SK-N-SH (cell line): ENCODE measurements at regions not wholly inside any gene's neighbourhood (a gene's known extent, or its start where the extent isn't known, plus 50 kb on each side); places are given as distances from the start of the nearest gene placed in this dataset.

ENCODE experiments used
- CTCF ChIA-PET: fragments of 300-600, 350-600 bp; formaldehyde crosslinking; extraction: SDS; loops from one replicate; lab custom pipeline; 2021; lab: Yijun Ruan, JAX
- POLR2A ChIA-PET: fragments of 350-600 bp; sonication (Branson Sonifier 250); formaldehyde crosslinking; extraction: SDS; loops from one replicate; lab custom pipeline; 2020; ENCODE audit warnings: antibody characterized with exemption, inconsistent platforms; lab: Yijun Ruan, JAX
- DNase-seq: peaks from one replicate; pipeline ENCODE4 v3.0.0; 2012
- H2AFZ ChIP-seq: fragments of 200-600 bp; sonication (generic); 2 replicates; pipeline ENCODE4 v1.8.1; 2016; ENCODE audit warnings: antibody characterized with exemption, mild to moderate bottlenecking, low read depth
- H3F3A ChIP-seq: fragments of 200-600 bp; sonication (generic); replicated peaks from 2 replicates; pipeline ENCODE3; 2016; ENCODE audit warnings: antibody characterized with exemption, mild to moderate bottlenecking; ENCODE audit not compliant: insufficient read depth
- H3K27ac ChIP-seq, 2 experiments: fragments of 200-500 bp in 1 of 2; fragments of 200-600 bp in 1 of 2; sonication (Bioruptor generic) in 1 of 2; sonication (generic), shearing (Covaris generic) in 1 of 2; 2 replicates each; pipeline versions ENCODE4 v1.5.1 to v1.6.1; 2014 to 2016; ENCODE audit warnings: low read depth in 2 of 2, inconsistent platforms in 1 of 2, low read length in 1 of 2, mild to moderate bottlenecking in 1 of 2, mixed read lengths in 1 of 2
- H3K27me3 ChIP-seq: fragments of 200-600 bp; sonication (generic), shearing (Covaris generic); 2 replicates; pipeline ENCODE4 v1.6.1; 2016; ENCODE audit warnings: mixed run types; ENCODE audit not compliant: insufficient read depth
- H3K36me3 ChIP-seq, 2 experiments: fragments of 200-500 bp in 1 of 2; fragments of 200-600 bp in 1 of 2; sonication (Bioruptor generic) in 1 of 2; sonication (generic) in 1 of 2; replicated peaks in 1 of 2; 2 replicates each; pipeline versions ENCODE3 to v1.5.1; 2014 to 2016; ENCODE audit warnings: low read length in 1 of 2, mild to moderate bottlenecking in 1 of 2; ENCODE audit not compliant: insufficient read depth in 2 of 2, control insufficient read depth in 1 of 2
- H3K4me1 ChIP-seq, 2 experiments: fragments of 200-500 bp in 1 of 2; fragments of 200-600 bp in 1 of 2; sonication (Bioruptor generic) in 1 of 2; sonication (generic), shearing (Covaris generic) in 1 of 2; 2 replicates each; pipeline versions ENCODE4 v1.5.1 to v1.6.1; 2014 to 2016; ENCODE audit warnings: low read depth in 1 of 2, low read length in 1 of 2, mixed run types in 1 of 2; ENCODE audit not compliant: insufficient read depth in 2 of 2, control insufficient read depth in 1 of 2
- H3K4me2 ChIP-seq: fragments of 200-600 bp; sonication (generic), shearing (Covaris generic); 2 replicates; pipeline ENCODE4 v1.6.1; 2017; ENCODE audit warnings: mixed run types
- H3K4me3 ChIP-seq, 2 experiments: fragments of 200-500 bp in 1 of 2; fragments of 200-600 bp in 1 of 2; sonication (Bioruptor generic) in 1 of 2; sonication (generic), shearing (Covaris generic) in 1 of 2; 2 replicates each; pipeline versions ENCODE4 v1.5.1 to v1.8.1; 2014 to 2016; ENCODE audit warnings: low read depth in 2 of 2, inconsistent platforms in 1 of 2, low read length in 1 of 2, mild to moderate bottlenecking in 1 of 2, mixed read lengths in 1 of 2, moderate library complexity in 1 of 2
- H3K79me2 ChIP-seq: fragments of 200-600 bp; sonication (generic); 2 replicates; pipeline ENCODE4 v1.8.1; 2017; ENCODE audit warnings: mild to moderate bottlenecking; ENCODE audit not compliant: insufficient read depth
- H3K9ac ChIP-seq: fragments of 200-600 bp; sonication (generic); 2 replicates; pipeline ENCODE4 v1.6.1; 2017; ENCODE audit warnings: mixed run types
- H3K9me2 ChIP-seq: fragments of 200-600 bp; sonication (generic); 2 replicates; pipeline ENCODE4 v1.6.1; 2017; ENCODE audit warnings: mixed run types
- H3K9me3 ChIP-seq: fragments of 200-600 bp; sonication (generic); 2 replicates; pipeline ENCODE4 v1.6.1; 2017; ENCODE audit warnings: mixed run types, mild to moderate bottlenecking, moderate library complexity
- H4K20me1 ChIP-seq: fragments of 200-600 bp; sonication (generic); 2 replicates; pipeline ENCODE4 v1.6.1; 2017; ENCODE audit warnings: mild to moderate bottlenecking, mixed run types; ENCODE audit not compliant: insufficient read depth
- CTCF ChIP-seq: fragments of 200-600 bp; sonication (generic); IDR thresholded peaks from 2 replicates; pipeline ENCODE4 v1.6.1; 2017; ENCODE audit warnings: antibody characterized with exemption, mild to moderate bottlenecking, moderate library complexity
- ELF1 ChIP-seq: IDR thresholded peaks from 2 replicates; pipeline ENCODE4 v1.4.0; 2012
- EP300 ChIP-seq, 2 experiments: IDR thresholded peaks; 2 replicates each; pipeline versions ENCODE4 v1.4.0 to v1.6.1; 2012; ENCODE audit warnings: borderline replicate concordance in 1 of 2, low read depth in 1 of 2, low read length in 1 of 2
- EZH2phosphoT487 ChIP-seq: fragments of 200-600 bp; sonication (generic); IDR thresholded peaks from 2 replicates; pipeline ENCODE4 v1.6.1; 2017; ENCODE audit warnings: low read depth, mixed run types, mild to moderate bottlenecking, antibody characterized with exemption, moderate library complexity, borderline replicate concordance
- FOXJ3 ChIP-seq: sonication (generic); formaldehyde crosslinking; IDR thresholded peaks from 2 replicates; pipeline ENCODE4 v1.5.1; 2020; ENCODE audit warnings: mild to moderate bottlenecking, missing genetic modification reagents
- FOXM1 ChIP-seq: IDR thresholded peaks from 2 replicates; pipeline ENCODE4 v1.4.0; 2012; ENCODE audit warnings: low read depth, mild to moderate bottlenecking
- JUND ChIP-seq: IDR thresholded peaks from 2 replicates; pipeline ENCODE4 v1.4.0; 2012
- MAX ChIP-seq: IDR thresholded peaks from 2 replicates; pipeline ENCODE4 v1.4.0; 2012; ENCODE audit warnings: low read depth
- MEF2A ChIP-seq: IDR thresholded peaks from 2 replicates; pipeline ENCODE4 v1.4.0; 2012; ENCODE audit warnings: low read depth, borderline replicate concordance
- MXI1 ChIP-seq: IDR thresholded peaks from 2 replicates; pipeline ENCODE4 v1.6.1; 2012; ENCODE audit warnings: mild to moderate bottlenecking, low read depth, low read length, improper control_type of control experiment
- NFIC ChIP-seq: IDR thresholded peaks from 2 replicates; pipeline ENCODE4 v1.4.0; 2012; ENCODE audit warnings: borderline replicate concordance
- NRF1 ChIP-seq: IDR thresholded peaks from 2 replicates; pipeline ENCODE4 v1.6.1; 2012; ENCODE audit warnings: low read depth, mild to moderate bottlenecking, low read length
- PBX3 ChIP-seq: IDR thresholded peaks from 2 replicates; pipeline ENCODE4; 2012
- POLR2AphosphoS5 ChIP-seq: IDR thresholded peaks from 2 replicates; pipeline ENCODE4 v1.6.1; 2012; ENCODE audit warnings: low read depth, low read length
- RAD21 ChIP-seq: IDR thresholded peaks from 2 replicates; pipeline ENCODE4 v1.6.1; 2012; ENCODE audit warnings: mild to moderate bottlenecking, low read length
- RFX5 ChIP-seq: IDR thresholded peaks from 2 replicates; pipeline ENCODE4 v1.6.1; 2012; ENCODE audit warnings: mild to moderate bottlenecking, improper control_type of control experiment, low read length
- SIN3A ChIP-seq: IDR thresholded peaks from 2 replicates; pipeline ENCODE4 v1.6.1; 2012; ENCODE audit warnings: low read depth, mild to moderate bottlenecking, low read length, moderate library complexity, borderline replicate concordance
- USF1 ChIP-seq: IDR thresholded peaks from 2 replicates; pipeline ENCODE4 v1.4.0; 2012; ENCODE audit warnings: low read depth, borderline replicate concordance
- YY1 ChIP-seq: IDR thresholded peaks from 2 replicates; pipeline ENCODE4 v1.4.0; 2012; ENCODE audit warnings: low read depth, mild to moderate bottlenecking
- WGBS: methylation state at CpG from one replicate; pipeline ENCODE4 v1.1.6; 2017; ENCODE audit warnings: low lambda C conversion rate; 5-methylcytosine and 5-hydroxymethylcytosine counted together
- TF ChIP-seq, protein P1 (sequence below): fragments of 150-350 bp; IDR thresholded peaks from 2 replicates; pipeline ENCODE4 v1.6.1; 2017; ENCODE audit warnings: antibody characterized with exemption, low read length, low read depth, borderline replicate concordance

DNA sequence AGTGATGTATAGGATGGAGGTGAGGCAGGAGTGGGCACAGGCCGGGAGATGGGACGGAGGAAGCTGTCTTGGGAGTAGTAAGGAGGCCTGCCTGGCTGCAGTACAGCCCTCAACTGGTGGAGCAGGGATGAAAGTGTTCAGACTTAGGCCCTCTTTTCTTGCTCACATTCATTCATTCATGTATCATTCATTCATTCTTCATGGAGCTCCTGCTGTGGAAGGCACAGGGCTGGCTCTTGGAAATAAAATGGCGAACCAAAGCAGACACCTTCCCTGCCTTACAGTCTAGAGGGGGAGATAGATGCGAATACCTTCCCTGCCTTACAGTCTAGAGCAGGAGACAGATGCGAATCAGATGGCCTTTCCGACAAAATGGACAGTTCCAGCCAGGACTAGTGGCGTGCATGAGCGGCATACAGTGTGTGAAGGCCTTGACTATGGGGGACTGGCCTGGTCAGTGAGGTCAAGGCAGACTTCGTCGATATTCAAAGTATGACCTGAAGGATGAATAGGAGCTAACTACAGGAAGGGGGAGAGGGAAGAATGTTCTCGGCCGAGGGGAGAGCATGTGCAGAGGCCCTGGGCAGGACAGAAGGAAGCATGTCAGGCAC lies 143.2 kb upstream of the TLE3 start (continued):
- no peak for TF ChIP-seq ELF1
- no peak for TF ChIP-seq FOXJ3 (CRISPR knock-in tag)
- TF ChIP-seq RAD21 = no peak

- no peaks in the 10 kb centered on the region for H3K36me3 ChIP-seq
- H3K79me2 ChIP-seq = no peaks in the 10 kb centered on the region
- H3K27ac ChIP-seq = no peak overlapping the region
- peaks cover 12 to 14% of the 10 kb centered on the region in 2 experiments; a peak in 2 of 4 replicates for H3K4me1 ChIP-seq
- TF ChIP-seq EZH2phosphoT487 = no peak
- no peak for TF ChIP-seq SIN3A
- TF ChIP-seq CTCF = no peak
- TF ChIP-seq PBX3 = no peak
- no peak for TF ChIP-seq NFIC
- no peak for TF ChIP-seq MEF2A
- TF ChIP-seq EP300 (IDR thresholded peaks at IDR 0.05; ENCODE audit: borderline replicate concordance in 1 of 2, low read depth in 1 of 2, low read length in 1 of 2) = no peak
- no peak for TF ChIP-seq FOXM1
- TF ChIP-seq RAD21 = no peak
- TF ChIP-seq MXI1 = no peak
- TF ChIP-seq MAX = no peak
- DNase-seq = no peak
- ChIA-PET CTCF (interaction anchor here (1.1 kb wide), 1 partner anchor 762 kb away, joined by 4 read pairs; no protein-coding TSS in a partner anchor), POLR2A (no interaction called here)
- H3F3A ChIP-seq = peaks cover 7% of the 10 kb centered on the region
- 93% methylated on average over 4 of the region's 4 CpGs for WGBS
- no peak overlapping the region for H2AFZ ChIP-seq
- H3K27me3 ChIP-seq = no peaks in the 10 kb centered on the region
- no peaks in the 10 kb centered on the region for H3K9me3 ChIP-seq
- no peaks in the 10 kb centered on the region for H4K20me1 ChIP-seq
- H3K9me2 ChIP-seq = no peaks in the 10 kb centered on the region
- H3K9ac ChIP-seq = no peak overlapping the region
- no peak overlapping the region for H3K4me2 ChIP-seq
- no peak overlapping the region for H3K4me3 ChIP-seq
Observed at GRCh38 chr15:70240082-70240481, 142.4 kb upstream of the TLE3 start.

DNA sequence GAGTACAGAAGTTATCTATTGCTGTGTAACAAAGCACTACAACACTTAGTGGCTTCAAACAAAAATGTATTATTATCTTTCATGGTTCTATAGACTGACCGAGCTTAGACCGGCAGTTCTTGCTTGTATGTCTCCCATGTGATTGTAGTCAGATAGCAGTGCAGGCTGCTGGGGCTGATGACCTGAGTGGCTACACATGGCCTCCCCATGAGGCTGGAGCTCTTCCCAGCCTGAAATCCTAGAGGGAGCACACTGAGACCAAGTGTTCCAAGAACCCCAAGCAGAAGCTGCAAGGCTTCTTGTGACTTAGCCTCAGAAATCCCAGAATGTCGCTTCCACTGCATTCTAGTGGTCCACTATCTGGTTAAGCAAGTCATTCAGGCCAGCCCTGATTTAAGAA lies 141.2 kb upstream of the TLE3 start:
- WGBS = 91% methylated on average over 3 of the region's 3 CpGs
- Histone ChIP-seq H4K20me1 (no peaks in the 10 kb centered on the region), H3K9ac (no peak overlapping the region), H3K36me3 (no peaks in the 10 kb centered on the region), H3K27ac (no peak overlapping the region), H3K4me1 (peaks cover 12 to 14% of the 10 kb centered on the region in 2 experiments; a peak in 2 of 4 replicates), H3F3A (peaks cover 7% of the 10 kb centered on the region), H2AFZ (no peak overlapping the region), H3K27me3 (no peaks in the 10 kb centered on the region), H3K9me3 (no peaks in the 10 kb centered on the region), H3K79me2 (no peaks in the 10 kb centered on the region), H3K4me2 (no peak overlapping the region), H3K9me2 (no peaks in the 10 kb centered on the region), H3K4me3 (no peak overlapping the region)
- no peak for DNase-seq
- CTCF ChIA-PET = interaction anchor here (0.9 to 1.6 kb wide), 4 partner anchors 10 to 761 kb away, joined by 3 to 4 read pairs (median 4); no protein-coding TSS in a partner anchor
- POLR2A ChIA-PET = no interaction called here
- TF ChIP-seq USF1 = no peak
- no peak for TF ChIP-seq YY1
- no peak for TF ChIP-seq EP300 (IDR thresholded peaks at IDR 0.05; ENCODE audit: borderline replicate concordance in 1 of 2, low read depth in 1 of 2, low read length in 1 of 2)
- no peak for TF ChIP-seq MXI1
- no peak for TF ChIP-seq RFX5
- no peak for TF ChIP-seq POLR2AphosphoS5
- no peak for TF ChIP-seq FOXJ3 (CRISPR knock-in tag)
- TF ChIP-seq, protein P1, sequence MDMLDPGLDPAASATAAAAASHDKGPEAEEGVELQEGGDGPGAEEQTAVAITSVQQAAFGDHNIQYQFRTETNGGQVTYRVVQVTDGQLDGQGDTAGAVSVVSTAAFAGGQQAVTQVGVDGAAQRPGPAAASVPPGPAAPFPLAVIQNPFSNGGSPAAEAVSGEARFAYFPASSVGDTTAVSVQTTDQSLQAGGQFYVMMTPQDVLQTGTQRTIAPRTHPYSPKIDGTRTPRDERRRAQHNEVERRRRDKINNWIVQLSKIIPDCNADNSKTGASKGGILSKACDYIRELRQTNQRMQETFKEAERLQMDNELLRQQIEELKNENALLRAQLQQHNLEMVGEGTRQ = no peak
- TF ChIP-seq EZH2phosphoT487 = no peak
- no peak for TF ChIP-seq JUND
- no peak for TF ChIP-seq PBX3
- TF ChIP-seq NRF1 = no peak
